ENCODE measurements at regions not wholly inside any gene's neighbourhood (a gene's known extent, or its start where the extent isn't known, plus 50 kb on each side); places are given as distances from the start of the nearest gene placed in this dataset.

DNA sequence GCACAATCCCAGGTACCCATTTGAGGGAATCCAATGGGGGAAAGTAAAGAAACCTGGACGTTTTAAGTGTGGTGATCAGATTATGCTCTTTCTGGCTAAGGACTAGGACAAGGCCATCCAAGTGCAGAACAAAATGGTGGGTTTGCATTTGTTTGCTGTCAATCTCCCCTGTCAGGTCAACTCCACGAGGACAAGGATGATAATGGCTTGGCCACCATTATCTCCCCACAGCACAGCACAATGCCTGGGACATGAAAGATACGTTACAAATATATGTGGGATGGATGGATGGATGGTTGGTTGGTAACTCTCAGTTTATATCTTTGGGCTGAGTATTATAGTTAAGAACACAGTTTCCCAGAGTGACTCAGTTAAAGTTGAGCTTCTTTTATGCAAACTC, 526.9 kb downstream of the NPIPA7 start:
- Histone ChIP-seq H3K9me3 (ENCODE audit: low read depth) (no peaks in the 10 kb centered on the region), H3K4me1 (ENCODE audit: insufficient read depth) (no peaks in the 10 kb centered on the region), H3K4me3 (no peak overlapping the region), H2AFZ (no peak overlapping the region), H3K4me2 (ENCODE audit: unreplicated experiment) (no peak overlapping the region), H4K20me1 (ENCODE audit: insufficient read depth) (no peaks in the 10 kb centered on the region), H3K9me2 (ENCODE audit: insufficient read depth) (no peaks in the 10 kb centered on the region), H3K27ac (no peak overlapping the region), H3K9ac (no peak overlapping the region), H3K79me2 (ENCODE audit: insufficient read depth) (no peaks in the 10 kb centered on the region), H3K36me3 (ENCODE audit: low read depth) (no peaks in the 10 kb centered on the region), H3F3A (ENCODE audit: insufficient read depth) (no peaks in the 10 kb centered on the region), H3K27me3 (replicated peaks; ENCODE audit: insufficient read depth) (no peaks in the 10 kb centered on the region)
- TF ChIP-seq EZH2phosphoT487 (IDR thresholded peaks at IDR 0.05; ENCODE audit: insufficient read depth, low read depth) (no peak), EZH2 (IDR thresholded peaks at IDR 0.05; ENCODE audit: insufficient read depth, poor library complexity, severe bottlenecking) (no peak)
- no peak for DNase-seq
- in situ Hi-C loops (cut with MboI): no loop called here
- 3 to 9% methylated on average over 3 of the region's 3 CpGs for WGBS, 2 experiments (ENCODE audit: low coverage in 1 of 2, low lambda C conversion rate in 2 of 2, missing lambda C conversion rate in 2 of 2)

DNA sequence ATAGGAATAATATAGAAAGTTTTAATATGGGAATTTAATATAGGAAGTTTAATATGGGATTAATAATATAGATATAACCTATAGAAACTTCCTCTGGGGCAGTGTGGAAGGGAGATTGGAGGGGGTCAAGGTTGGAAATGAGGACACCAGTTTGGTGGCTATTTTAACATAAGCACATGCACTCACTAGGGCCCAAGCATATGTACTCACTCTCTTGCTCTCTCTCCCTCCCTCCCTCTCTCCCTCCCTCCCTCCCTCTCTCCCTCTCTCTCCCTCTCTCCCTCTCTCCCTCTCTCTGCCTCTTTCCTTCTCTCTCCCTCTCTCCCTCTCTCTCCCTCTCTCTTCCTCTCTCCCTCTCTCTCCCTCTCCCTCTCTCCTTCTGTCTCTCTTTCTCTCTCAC, 528.1 kb downstream of the NPIPA7 start:
- DNase-seq: no peak
- Histone ChIP-seq H2AFZ (no peak overlapping the region), H3K79me2 (ENCODE audit: insufficient read depth) (no peaks in the 10 kb centered on the region), H3K9me2 (ENCODE audit: insufficient read depth) (no peaks in the 10 kb centered on the region), H3K27ac (no peak overlapping the region), H3K27me3 (replicated peaks; ENCODE audit: insufficient read depth) (no peaks in the 10 kb centered on the region), H3K36me3 (ENCODE audit: low read depth) (no peaks in the 10 kb centered on the region), H3K4me2 (ENCODE audit: unreplicated experiment) (no peak overlapping the region), H3K9ac (no peak overlapping the region), H3K4me1 (ENCODE audit: insufficient read depth) (no peaks in the 10 kb centered on the region), H3K9me3 (ENCODE audit: low read depth) (no peaks in the 10 kb centered on the region), H3F3A (ENCODE audit: insufficient read depth) (no peaks in the 10 kb centered on the region), H4K20me1 (ENCODE audit: insufficient read depth) (no peaks in the 10 kb centered on the region), H3K4me3 (no peak overlapping the region)
- TF ChIP-seq EZH2phosphoT487 (IDR thresholded peaks at IDR 0.05; ENCODE audit: insufficient read depth, low read depth) (no peak), EZH2 (IDR thresholded peaks at IDR 0.05; ENCODE audit: insufficient read depth, poor library complexity, severe bottlenecking) (no peak)
- in situ Hi-C loops (cut with MboI): no loop called here

DNA sequence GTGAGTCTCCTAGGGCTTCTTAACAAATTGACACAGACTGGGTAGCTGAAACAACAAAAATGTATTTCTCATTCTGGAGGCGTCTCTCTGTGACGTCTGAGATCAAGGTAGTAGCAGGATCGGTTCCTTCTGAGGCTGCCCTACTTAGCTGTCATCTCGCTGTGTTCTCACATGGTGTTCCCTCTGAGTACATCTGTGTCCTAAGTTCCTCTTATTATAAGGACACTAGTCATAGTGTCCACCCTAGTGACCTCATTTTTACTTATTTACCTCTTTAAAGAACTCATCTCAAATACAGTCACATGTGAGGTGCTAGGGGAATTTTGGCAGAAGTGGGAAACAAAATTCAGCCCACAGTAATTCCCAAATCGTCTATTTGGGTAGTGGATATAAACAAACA, 529.1 kb downstream of the NPIPA7 start:
- Histone ChIP-seq H3F3A (ENCODE audit: insufficient read depth) (no peaks in the 10 kb centered on the region), H3K9me3 (ENCODE audit: low read depth) (no peaks in the 10 kb centered on the region), H3K79me2 (ENCODE audit: insufficient read depth) (no peaks in the 10 kb centered on the region), H2AFZ (no peak overlapping the region), H3K4me1 (ENCODE audit: insufficient read depth) (no peaks in the 10 kb centered on the region), H3K9ac (no peak overlapping the region), H3K4me2 (ENCODE audit: unreplicated experiment) (no peak overlapping the region), H4K20me1 (ENCODE audit: insufficient read depth) (no peaks in the 10 kb centered on the region), H3K9me2 (ENCODE audit: insufficient read depth) (no peaks in the 10 kb centered on the region), H3K4me3 (no peak overlapping the region), H3K27ac (no peak overlapping the region), H3K27me3 (replicated peaks; ENCODE audit: insufficient read depth) (no peaks in the 10 kb centered on the region), H3K36me3 (ENCODE audit: low read depth) (no peaks in the 10 kb centered on the region)
- no peak for TF ChIP-seq EZH2phosphoT487 (IDR thresholded peaks at IDR 0.05; ENCODE audit: insufficient read depth, low read depth)
- TF ChIP-seq EZH2 (IDR thresholded peaks at IDR 0.05; ENCODE audit: insufficient read depth, poor library complexity, severe bottlenecking): no peak
- in situ Hi-C loops (cut with MboI): no loop called here
- WGBS, 2 experiments (ENCODE audit: low coverage in 1 of 2, low lambda C conversion rate in 2 of 2, missing lambda C conversion rate in 2 of 2): 21 to 26% methylated on average over 5 of the region's 5 CpGs
- DNase-seq: no peak

- H3K4me3 ChIP-seq: no peak overlapping the region
- no peaks in the 10 kb centered on the region for H3K9me2 ChIP-seq (ENCODE audit: insufficient read depth)
- no peaks in the 10 kb centered on the region for H3K27me3 ChIP-seq (replicated peaks; ENCODE audit: insufficient read depth)
- no peak overlapping the region for H3K9ac ChIP-seq
- no peaks in the 10 kb centered on the region for H3K4me1 ChIP-seq (ENCODE audit: insufficient read depth)
- no peak overlapping the region for H2AFZ ChIP-seq
- 10 to 24% methylated on average over 3 of the region's 3 CpGs for WGBS, 2 experiments (ENCODE audit: low coverage in 1 of 2, low lambda C conversion rate in 2 of 2, missing lambda C conversion rate in 2 of 2)
- H4K20me1 ChIP-seq (ENCODE audit: insufficient read depth): no peaks in the 10 kb centered on the region
- H3F3A ChIP-seq (ENCODE audit: insufficient read depth): no peaks in the 10 kb centered on the region
- H3K27ac ChIP-seq: no peak overlapping the region
- in situ Hi-C loops (cut with MboI): no loop called here
- H3K9me3 ChIP-seq (ENCODE audit: low read depth): no peaks in the 10 kb centered on the region
- no peaks in the 10 kb centered on the region for H3K79me2 ChIP-seq (ENCODE audit: insufficient read depth)
- no peak for TF ChIP-seq EZH2 (IDR thresholded peaks at IDR 0.05; ENCODE audit: insufficient read depth, poor library complexity, severe bottlenecking)
- no peak for TF ChIP-seq EZH2phosphoT487 (IDR thresholded peaks at IDR 0.05; ENCODE audit: insufficient read depth, low read depth)
- no peaks in the 10 kb centered on the region for H3K36me3 ChIP-seq (ENCODE audit: low read depth)
- DNase-seq: no peak
- no peak overlapping the region for H3K4me2 ChIP-seq (ENCODE audit: unreplicated experiment)
Measured at GRCh38 chr16:16909126-16909525, 530.2 kb downstream of the NPIPA7 start.

DNA sequence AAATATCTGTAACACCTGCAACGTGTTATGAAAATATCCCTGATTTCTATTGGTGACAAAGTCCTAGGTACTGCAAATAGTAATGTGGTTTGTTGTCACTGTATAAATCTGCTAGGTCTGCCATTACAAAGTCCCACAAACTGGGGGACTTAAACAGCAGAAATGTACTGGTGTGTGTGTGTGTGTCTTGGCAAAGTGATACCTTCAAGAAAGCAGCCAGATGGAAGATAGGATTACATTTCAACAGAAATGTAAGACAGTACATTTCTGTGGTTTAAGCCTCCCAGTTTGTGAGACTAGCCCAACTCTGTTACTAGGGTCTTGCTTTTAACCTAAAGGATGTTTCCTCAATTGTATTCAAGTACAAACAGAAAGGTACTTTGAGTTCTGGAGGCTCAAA, 531.7 kb downstream of the NPIPA7 start:
- no peaks in the 10 kb centered on the region for H3K36me3 ChIP-seq (ENCODE audit: low read depth)
- H3K4me2 ChIP-seq (ENCODE audit: unreplicated experiment): no peak overlapping the region
- no peak overlapping the region for H3K9ac ChIP-seq
- H4K20me1 ChIP-seq (ENCODE audit: insufficient read depth): no peaks in the 10 kb centered on the region
- no peaks in the 10 kb centered on the region for H3K27me3 ChIP-seq (replicated peaks; ENCODE audit: insufficient read depth)
- no peaks in the 10 kb centered on the region for H3F3A ChIP-seq (ENCODE audit: insufficient read depth)
- H3K9me3 ChIP-seq (ENCODE audit: low read depth): no peaks in the 10 kb centered on the region
- no peak overlapping the region for H3K4me3 ChIP-seq
- WGBS, 2 experiments (ENCODE audit: low coverage in 1 of 2, low lambda C conversion rate in 2 of 2, missing lambda C conversion rate in 2 of 2): 5% methylated on average over 1 of the region's 1 CpG
- no peaks in the 10 kb centered on the region for H3K9me2 ChIP-seq (ENCODE audit: insufficient read depth)
- H2AFZ ChIP-seq: no peak overlapping the region
- in situ Hi-C loops (cut with MboI): no loop called here
- H3K27ac ChIP-seq: no peak overlapping the region
- H3K4me1 ChIP-seq (ENCODE audit: insufficient read depth): no peaks in the 10 kb centered on the region
- TF ChIP-seq EZH2phosphoT487 (IDR thresholded peaks at IDR 0.05; ENCODE audit: insufficient read depth, low read depth) (no peak), EZH2 (IDR thresholded peaks at IDR 0.05; ENCODE audit: insufficient read depth, poor library complexity, severe bottlenecking) (no peak)
- no peaks in the 10 kb centered on the region for H3K79me2 ChIP-seq (ENCODE audit: insufficient read depth)
- DNase-seq: no peak
